Adrenal gland (tissue), 9 donors: ENCODE measurements at regions not wholly inside any gene's neighbourhood (a gene's known extent, or its start where the extent isn't known, plus 50 kb on each side); places are given as distances from the start of the nearest gene placed in this dataset.

Experiments
- DNase-seq, 7 donors: peaks; one replicate each; pipeline ENCODE4 v3.0.0-alpha.2; 2019 to 2020
- H3K27ac ChIP-seq, 5 donors: fragments of 200-600 bp; sonication (generic) in 4 of 5; 1 replicate in 3 of 5; 2 replicates in 2 of 5; pipeline versions ENCODE4 v1.5.1 to v1.8.0; 2016 to 2020; ENCODE audit warnings: mild to moderate bottlenecking in 1 of 5
- H3K27me3 ChIP-seq: fragments of 200-600 bp; 2 replicates; pipeline ENCODE4 v1.8.0; 2021
- H3K36me3 ChIP-seq, 2 donors: fragments of 200-600 bp; replicated peaks in 1 of 2; 1 replicate in 1 of 2; 2 replicates in 1 of 2; pipeline versions ENCODE4 v1.5.1 to v1.8.0; 2018 to 2022
- H3K4me1 ChIP-seq, 2 donors: fragments of 200-600 bp; replicated peaks in 1 of 2; 1 replicate in 1 of 2; 2 replicates in 1 of 2; pipeline versions ENCODE4 v1.5.1 to v1.8.0; 2018 to 2021
- H3K4me3 ChIP-seq, 4 donors: fragments of 200-600 bp; sonication (generic) in 3 of 4; one replicate each; pipeline ENCODE4 v1.5.1; 2016 to 2018
- H3K9me3 ChIP-seq, 3 donors: fragments of 200-600 bp; sonication (generic) in 1 of 3; replicated peaks in 1 of 3; 1 replicate in 2 of 3; 2 replicates in 1 of 3; pipeline versions ENCODE4 v1.5.1 to v1.8.0; 2016 to 2021
- POLR2A ChIP-seq, 2 donors: fragments of 450-650 bp; IDR thresholded peaks; one replicate each; pipeline ENCODE4 v1.6.1; 2017; ENCODE audit warnings: antibody characterized with exemption in 2 of 2, mild to moderate bottlenecking in 2 of 2, moderate library complexity in 1 of 2
- WGBS, 4 donors: extraction: QIAGEN DNeasy Blood & Tissue Kit in 2 of 4; methylation state at CpG; one replicate each; pipeline versions ENCODE4 v1.1.5 to v1.1.7; 2013 to 2017; 5-methylcytosine and 5-hydroxymethylcytosine counted together
- intact Hi-C, 2 donors: fragments of 100-400 bp; cut with DNase I; formaldehyde crosslinking; loops; one replicate each; pipeline versions ENCODE4 v1.14.1 to v1.15.0; 2022 to 2023
- TF ChIP-seq, protein P1 (sequence below), 6 experiments: fragments of 450-650 bp in 4 of 6; fragments of 200-600 bp in 2 of 6; sonication (generic) in 1 of 6; IDR thresholded peaks; 1 replicate in 5 of 6; 2 replicates in 1 of 6; pipeline versions ENCODE4 v1.5.1 to v1.8.0; 2016 to 2021; ENCODE audit warnings: antibody characterized with exemption in 6 of 6, mild to moderate bottlenecking in 2 of 6, moderate library complexity in 1 of 6
- donor health status: healthy with polysubstance abuse.
- donor health status: Bipolar disorder and iron deficiency.
- donor health status: DM: yes; HTN: yes; CAD: no.
- donor health status: DM: no; HTN: no; CAD: no.
- donor health status: DM: no; HTN: no; CAD: no.

DNA sequence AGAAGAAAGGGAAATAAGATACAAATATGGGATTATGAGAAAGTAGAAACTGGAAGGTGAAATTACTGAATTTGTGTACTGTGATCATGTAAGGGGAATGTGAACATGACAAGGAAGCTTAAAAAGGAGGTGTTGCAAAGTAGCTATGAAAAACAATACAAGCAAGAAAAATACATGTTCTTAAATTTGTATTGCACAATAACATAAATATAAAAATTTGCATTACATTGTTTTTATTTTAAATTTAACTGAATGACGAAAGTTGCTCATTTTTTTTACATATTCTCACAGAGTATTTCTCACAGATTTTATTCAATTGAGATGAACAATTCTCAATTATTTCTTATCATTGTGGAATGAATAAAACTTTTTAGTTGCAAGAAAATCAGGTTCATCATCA is 874.8 kb downstream of the AMY1C start:
- DNase-seq, result no peak
- TF ChIP-seq, protein P1, sequence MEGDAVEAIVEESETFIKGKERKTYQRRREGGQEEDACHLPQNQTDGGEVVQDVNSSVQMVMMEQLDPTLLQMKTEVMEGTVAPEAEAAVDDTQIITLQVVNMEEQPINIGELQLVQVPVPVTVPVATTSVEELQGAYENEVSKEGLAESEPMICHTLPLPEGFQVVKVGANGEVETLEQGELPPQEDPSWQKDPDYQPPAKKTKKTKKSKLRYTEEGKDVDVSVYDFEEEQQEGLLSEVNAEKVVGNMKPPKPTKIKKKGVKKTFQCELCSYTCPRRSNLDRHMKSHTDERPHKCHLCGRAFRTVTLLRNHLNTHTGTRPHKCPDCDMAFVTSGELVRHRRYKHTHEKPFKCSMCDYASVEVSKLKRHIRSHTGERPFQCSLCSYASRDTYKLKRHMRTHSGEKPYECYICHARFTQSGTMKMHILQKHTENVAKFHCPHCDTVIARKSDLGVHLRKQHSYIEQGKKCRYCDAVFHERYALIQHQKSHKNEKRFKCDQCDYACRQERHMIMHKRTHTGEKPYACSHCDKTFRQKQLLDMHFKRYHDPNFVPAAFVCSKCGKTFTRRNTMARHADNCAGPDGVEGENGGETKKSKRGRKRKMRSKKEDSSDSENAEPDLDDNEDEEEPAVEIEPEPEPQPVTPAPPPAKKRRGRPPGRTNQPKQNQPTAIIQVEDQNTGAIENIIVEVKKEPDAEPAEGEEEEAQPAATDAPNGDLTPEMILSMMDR (IDR thresholded peaks at IDR 0.05), result no peak
- Histone ChIP-seq H3K4me1 (no peaks in the 10 kb centered on the region), H3K36me3 (no peaks in the 10 kb centered on the region), H3K4me3 (no peak overlapping the region), H3K9me3 (no peaks in the 10 kb centered on the region), H3K27ac (no peak overlapping the region), H3K27me3 (no peaks in the 10 kb centered on the region)
- intact Hi-C loops, result no loop called here
- 61 to 80% (median 66%) methylated on average over 1 of the region's 1 CpG for WGBS, 4 donors

- TF ChIP-seq, protein P1 (IDR thresholded peaks at IDR 0.05), result no peak
- Histone ChIP-seq H3K4me3 (no peak overlapping the region), H3K4me1 (no peaks in the 10 kb centered on the region), H3K36me3 (no peaks in the 10 kb centered on the region), H3K9me3 (no peaks in the 10 kb centered on the region), H3K27me3 (no peaks in the 10 kb centered on the region), H3K27ac (no peak overlapping the region)
- WGBS, 4 donors, result 32 to 50% (median 35%) methylated on average over 1 of the region's 1 CpG
- no peak for DNase-seq
- intact Hi-C loops, result no loop called here
These were observed 879.9 kb downstream of the AMY1C start for GRCh38 chr1:104629589-104629988.

DNA sequence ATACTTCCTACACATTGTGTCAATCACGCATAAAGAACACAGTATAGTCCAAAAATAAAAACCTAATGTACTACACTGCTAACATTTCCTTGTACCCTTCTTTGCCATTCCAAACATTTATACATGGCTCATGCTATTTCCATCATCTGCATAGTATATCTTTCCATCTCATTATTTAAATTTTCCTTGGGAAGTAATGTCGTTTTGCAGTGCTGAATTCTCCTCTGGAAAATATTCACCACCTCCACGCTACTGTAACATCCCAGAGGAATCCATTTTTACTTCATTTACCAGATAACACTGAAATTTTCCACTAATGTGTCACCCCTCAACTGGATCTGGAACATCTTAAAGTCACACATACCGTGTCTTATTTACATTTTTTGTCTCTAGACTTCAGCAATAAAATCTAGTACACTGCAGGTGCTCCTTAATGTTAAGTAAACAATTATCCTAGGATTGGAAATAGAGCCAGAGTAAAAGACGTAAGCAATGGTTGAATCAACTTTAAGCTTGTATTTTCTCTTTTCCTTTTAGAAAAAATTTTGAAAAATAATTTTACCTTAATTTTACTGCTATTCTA is 881.0 kb downstream of the AMY1C start:
- WGBS, 4 donors, result 55 to 68% (median 60%) methylated on average over 5 of the region's 5 CpGs
- Histone ChIP-seq H3K27me3 (no peaks in the 10 kb centered on the region), H3K4me3 (no peak overlapping the region), H3K4me1 (no peaks in the 10 kb centered on the region), H3K36me3 (no peaks in the 10 kb centered on the region), H3K9me3 (no peaks in the 10 kb centered on the region), H3K27ac (no peak overlapping the region)
- TF ChIP-seq, protein P1 (IDR thresholded peaks at IDR 0.05), result no peak
- no peak for TF ChIP-seq POLR2A (IDR thresholded peaks at IDR 0.05)
- DNase-seq, result no peak
- intact Hi-C loops, result no loop called here

- no peak overlapping the region for H3K27ac ChIP-seq
- no peaks in the 10 kb centered on the region for H3K27me3 ChIP-seq
- no peaks in the 10 kb centered on the region for H3K9me3 ChIP-seq
- H3K4me3 ChIP-seq, result no peak overlapping the region
- intact Hi-C loops, result no loop called here
- no peaks in the 10 kb centered on the region for H3K36me3 ChIP-seq
- TF ChIP-seq, protein P1 (IDR thresholded peaks at IDR 0.05), result no peak
- no peak for TF ChIP-seq POLR2A (IDR thresholded peaks at IDR 0.05)
- DNase-seq, result no peak
- H3K4me1 ChIP-seq, result no peaks in the 10 kb centered on the region
These were observed 886.9 kb downstream of the AMY1C start for GRCh38 chr1:104636581-104636980.
